HG02678 (cell line): ENCODE measurements at regions not wholly inside any gene's neighbourhood (a gene's known extent, or its start where the extent isn't known, plus 50 kb on each side); places are given as distances from the start of the nearest gene placed in this dataset.
"Not testable (repeated sequence)": the region's sequence is repeated elsewhere in the genome, so short reads cannot be mapped to it uniquely, and the experiment has no call there.

Source experiments
- ATAC-seq: cut with Tn5 transposase; IDR thresholded peaks from one replicate; pipeline ENCODE4 v1.9.1; 2021; ENCODE audit warnings: mild to moderate bottlenecking, moderate library complexity; ENCODE audit not compliant: unreplicated experiment

- ATAC-seq = no peak
These were observed 54.4 kb upstream of the CPHXL start for GRCh38 chr16:75780669-75781068.

GRCh38 chr16:75781683-75782343 is 55.5 kb upstream of the CPHXL start:
- no peak for ATAC-seq

GRCh38 chr16:75787440-75787839 is 61.1 kb upstream of the CPHXL start:
- no peak for ATAC-seq

- ATAC-seq = peak; percentile 69
These were observed 62.9 kb upstream of the CPHXL start for GRCh38 chr16:75789237-75789636.

GRCh38 chr16:75792771-75793492 is 66.6 kb upstream of the CPHXL start:
- no peak for ATAC-seq

GRCh38 chr16:75793641-75794040 is 67.4 kb upstream of the CPHXL start:
- no peak for ATAC-seq

GRCh38 chr16:75794426-75794825 is 68.1 kb upstream of the CPHXL start:
- no peak for ATAC-seq

- no peak for ATAC-seq
These were observed 72.4 kb upstream of the CPHXL start for GRCh38 chr16:75798714-75799113.

GRCh38 chr16:75801307-75801706 is 75.0 kb upstream of the CPHXL start:
- no peak for ATAC-seq

GRCh38 chr16:75803753-75804152 is 77.5 kb upstream of the CPHXL start:
- ATAC-seq = no peak

GRCh38 chr16:75804368-75804767 is 78.1 kb upstream of the CPHXL start:
- no peak for ATAC-seq

GRCh38 chr16:75805946-75806345 is 79.7 kb upstream of the CPHXL start:
- ATAC-seq = no peak

- ATAC-seq = no peak
These were observed 80.2 kb upstream of the CPHXL start for GRCh38 chr16:75806487-75806886.

GRCh38 chr16:75810342-75810741 is 84.1 kb upstream of the CPHXL start:
- no peak for ATAC-seq

- no peak for ATAC-seq
These were observed 84.8 kb upstream of the CPHXL start for GRCh38 chr16:75811020-75811634.

- no peak for ATAC-seq
These were observed 92.2 kb upstream of the CPHXL start for GRCh38 chr16:75818491-75818890.

GRCh38 chr16:75820672-75821071 is 94.4 kb upstream of the CPHXL start:
- ATAC-seq = no peak

GRCh38 chr16:75821117-75821516 is 94.8 kb upstream of the CPHXL start:
- ATAC-seq = no peak

- not testable (repeated sequence) for ATAC-seq
These were observed 99.5 kb upstream of the CPHXL start for GRCh38 chr16:75825750-75826149.

GRCh38 chr16:75827372-75828038 is 101.2 kb upstream of the CPHXL start:
- ATAC-seq = not testable (repeated sequence)

- ATAC-seq = not testable (repeated sequence)
These were observed 107.1 kb upstream of the CPHXL start for GRCh38 chr16:75833385-75833784.
